WERI-Rb-1 (cell line): ENCODE measurements at regions not wholly inside any gene's neighbourhood (a gene's known extent, or its start where the extent isn't known, plus 50 kb on each side); places are given as distances from the start of the nearest gene placed in this dataset.

ENCODE experiments used
- DNase-seq: peaks from one replicate; pipeline ENCODE4 v3.0.0-alpha.2; 2020
- H3K27ac ChIP-seq: fragments of 250-450 bp; sonication (Bioruptor Pico); 2 replicates; pipeline ENCODE4 v1.5.1; 2020; ENCODE audit warnings: mild to moderate bottlenecking, moderate library complexity
- H3K27me3 ChIP-seq: fragments of 250-450 bp; sonication (Bioruptor Pico); 2 replicates; pipeline ENCODE4 v1.5.1; 2021; ENCODE audit warnings: mild to moderate bottlenecking, low read depth, moderate library complexity; ENCODE audit not compliant: insufficient read depth, severe bottlenecking
- H3K36me3 ChIP-seq: fragments of 250-450 bp; sonication (Bioruptor Pico); 2 replicates; pipeline ENCODE4 v1.5.1; 2020; ENCODE audit warnings: mild to moderate bottlenecking, moderate library complexity
- H3K4me3 ChIP-seq: 2 replicates; pipeline ENCODE4 v1.5.1; 2011; ENCODE audit warnings: low read depth, mild to moderate bottlenecking, control low read depth, low read length
- H3K9me3 ChIP-seq: fragments of 250-450 bp; sonication (Bioruptor Pico); 2 replicates; pipeline ENCODE4 v1.5.1; 2021; ENCODE audit warnings: mild to moderate bottlenecking, moderate library complexity; ENCODE audit not compliant: severe bottlenecking
- CTCF ChIP-seq: IDR thresholded peaks from 2 replicates; pipeline ENCODE4 v1.5.1; 2011; ENCODE audit warnings: low read depth, mild to moderate bottlenecking, control low read depth, inconsistent platforms, low read length

- Histone ChIP-seq H3K36me3 (no peaks in the 10 kb centered on the region), H3K27ac (no peak overlapping the region), H3K27me3 (no peaks in the 10 kb centered on the region), H3K9me3 (no peaks in the 10 kb centered on the region), H3K4me3 (no peak overlapping the region)
- no peak for DNase-seq
- no peak for TF ChIP-seq CTCF
These were observed 57.4 kb upstream of the RGS18 start for GRCh38 chr1:192100686-192101468.

GRCh38 chr1:192104128-192104527 lies 54.1 kb upstream of the RGS18 start:
- Histone ChIP-seq H3K27me3 (no peaks in the 10 kb centered on the region), H3K4me3 (no peak overlapping the region), H3K9me3 (no peaks in the 10 kb centered on the region), H3K36me3 (no peaks in the 10 kb centered on the region), H3K27ac (no peak overlapping the region)
- TF ChIP-seq CTCF, result no peak
- DNase-seq, result no peak

- H3K36me3 ChIP-seq, result no peaks in the 10 kb centered on the region
- no peak for TF ChIP-seq CTCF
- H3K27ac ChIP-seq, result no peak overlapping the region
- H3K4me3 ChIP-seq, result no peak overlapping the region
- H3K9me3 ChIP-seq, result no peaks in the 10 kb centered on the region
- no peak for DNase-seq
- no peaks in the 10 kb centered on the region for H3K27me3 ChIP-seq
These were observed 53.4 kb upstream of the RGS18 start for GRCh38 chr1:192104852-192105251.

- no peaks in the 10 kb centered on the region for H3K36me3 ChIP-seq
- H3K27ac ChIP-seq, result no peak overlapping the region
- TF ChIP-seq CTCF, result no peak
- DNase-seq, result no peak
- no peaks in the 10 kb centered on the region for H3K9me3 ChIP-seq
- H3K27me3 ChIP-seq, result no peaks in the 10 kb centered on the region
- H3K4me3 ChIP-seq, result no peak overlapping the region
These were observed 50.1 kb upstream of the RGS18 start for GRCh38 chr1:192108161-192108560.
